PFSK-1 (cell line): ENCODE measurements at regions not wholly inside any gene's neighbourhood (a gene's known extent, or its start where the extent isn't known, plus 50 kb on each side); places are given as distances from the start of the nearest gene placed in this dataset.

Experiments
- POLR2AphosphoS5 ChIP-seq: IDR thresholded peaks from 2 replicates; pipeline ENCODE4 v1.6.1; 2012; ENCODE audit warnings: low read depth, mild to moderate bottlenecking, control low read depth, low read length, moderate library complexity
- REST ChIP-seq, 2 experiments: IDR thresholded peaks; 2 replicates each; pipeline versions ENCODE4 v1.6.1 to v1.8.0; 2011 to 2012; ENCODE audit warnings: low read depth in 2 of 2, low read length in 2 of 2, control low read depth in 1 of 2, inconsistent platforms in 1 of 2, mild to moderate bottlenecking in 1 of 2, moderate library complexity in 1 of 2; ENCODE audit not compliant: insufficient read depth in 1 of 2
- SIN3A ChIP-seq: IDR thresholded peaks from 2 replicates; pipeline ENCODE4 v1.6.1; 2012; ENCODE audit warnings: mild to moderate bottlenecking, low read length, moderate library complexity, borderline replicate concordance; ENCODE audit not compliant: insufficient read depth

- TF ChIP-seq POLR2AphosphoS5 (no peak), REST (IDR thresholded peaks at IDR 0.05; ENCODE audit: insufficient read depth in 1 of 2, low read depth in 2 of 2, low read length in 2 of 2) (no peak), SIN3A (no peak)
These were observed 294.5 kb upstream of the NFE2L3 start for GRCh38 chr7:25857376-25858067.
